GM18508 (cell line): ENCODE measurements at regions not wholly inside any gene's neighbourhood (a gene's known extent, or its start where the extent isn't known, plus 50 kb on each side); places are given as distances from the start of the nearest gene placed in this dataset.

ENCODE experiments used
- ATAC-seq: cut with Tn5 transposase; IDR thresholded peaks from one replicate; pipeline ENCODE4 v1.9.1; 2021; ENCODE audit warnings: moderate number of reproducible peaks; ENCODE audit not compliant: insufficient read depth, unreplicated experiment

DNA sequence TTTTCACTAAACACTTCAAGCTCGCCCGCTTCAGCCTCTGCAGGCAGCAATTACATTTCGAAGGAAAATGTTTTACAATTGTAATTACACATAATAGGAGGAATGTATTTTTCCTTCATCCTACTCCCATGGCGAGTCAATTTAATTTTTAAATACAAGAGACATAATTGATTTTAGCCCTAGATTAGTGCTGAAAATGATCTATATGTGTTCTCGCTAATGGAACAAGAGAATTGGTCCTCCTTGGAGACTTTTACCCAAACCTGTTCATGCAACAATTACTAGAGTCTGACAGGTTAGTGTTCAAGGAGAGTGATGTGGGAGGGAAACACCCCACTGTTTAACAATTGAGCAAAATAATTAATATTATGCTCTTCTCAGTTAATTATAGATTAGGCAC lies 509.4 kb upstream of the SETBP1 start:
- ATAC-seq, result no peak

DNA sequence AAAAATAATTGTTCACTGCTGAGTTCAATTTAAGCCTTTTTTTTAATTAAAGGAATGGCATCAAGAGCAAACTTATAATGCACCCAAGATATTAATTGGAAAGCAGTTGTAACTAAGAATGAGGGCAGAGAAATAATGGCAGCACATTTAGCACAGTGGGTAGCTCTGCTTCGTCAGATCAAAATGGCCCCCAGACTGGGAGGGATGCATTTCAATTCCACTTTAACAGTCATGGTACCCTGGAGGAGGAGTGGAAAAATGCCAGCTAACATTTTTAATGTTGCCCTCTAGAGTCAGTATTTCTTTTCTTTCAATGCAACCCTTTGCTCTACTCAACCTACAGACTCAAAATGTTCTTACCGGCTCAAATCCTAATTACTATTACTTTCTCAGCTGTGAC lies 504.8 kb upstream of the SETBP1 start:
- no peak for ATAC-seq

DNA sequence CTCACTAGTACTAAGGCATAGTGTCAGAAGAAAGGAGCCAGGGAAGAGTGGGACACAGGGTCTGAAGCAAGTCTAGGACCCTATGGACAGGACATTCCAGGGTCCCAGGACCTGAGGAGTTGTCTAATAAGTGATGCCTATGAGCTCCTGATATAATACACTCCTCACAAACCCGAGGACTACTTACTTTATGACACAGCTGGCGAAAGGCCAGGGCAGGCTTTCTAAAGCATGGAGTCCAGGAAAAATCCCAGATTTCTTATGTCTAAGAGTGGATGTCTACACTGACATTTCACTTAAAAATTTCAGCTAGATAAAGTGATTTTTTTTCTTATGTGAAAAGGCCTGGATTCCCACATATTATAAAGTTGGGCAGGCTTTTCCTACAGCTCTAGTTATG lies 502.2 kb upstream of the SETBP1 start:
- ATAC-seq, result no peak

DNA sequence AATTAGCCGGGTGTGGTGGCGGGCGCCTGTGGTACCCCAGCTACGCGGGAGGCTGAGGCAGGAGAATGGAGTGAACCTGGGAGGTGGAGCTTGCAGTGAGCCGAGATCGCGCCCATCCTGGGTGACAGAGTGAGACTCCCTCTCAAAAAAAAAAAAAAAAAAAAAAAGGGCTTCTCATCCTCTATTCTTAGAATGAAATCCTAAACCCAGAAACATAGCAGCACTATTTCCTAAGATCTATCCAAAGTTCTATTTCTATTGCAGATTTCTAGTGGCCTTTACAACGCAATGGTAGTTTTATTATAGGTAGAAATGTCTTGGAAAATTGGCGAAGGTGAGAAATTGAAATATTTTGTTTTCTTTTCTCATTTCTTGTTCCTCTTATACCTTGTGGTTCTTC lies 501.0 kb upstream of the SETBP1 start:
- ATAC-seq, result no peak

DNA sequence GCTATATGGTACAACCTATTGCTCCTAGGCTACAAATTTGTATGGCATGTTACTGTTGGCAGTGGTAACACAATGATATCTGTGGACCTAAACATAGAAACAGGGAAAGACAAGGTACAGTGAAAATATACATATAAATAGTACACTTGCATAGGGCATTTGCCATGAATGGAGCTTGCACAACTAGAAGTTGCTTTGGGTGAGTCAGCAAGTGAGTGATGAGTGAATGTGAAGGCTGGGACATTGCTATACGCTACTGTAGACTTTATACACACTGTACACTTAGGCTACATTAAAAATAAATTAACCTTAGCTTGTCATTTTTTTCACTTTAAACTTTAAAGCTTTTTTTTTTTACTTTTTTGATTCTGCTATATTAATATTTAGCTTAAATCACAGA lies 500.0 kb upstream of the SETBP1 start:
- no peak for ATAC-seq

DNA sequence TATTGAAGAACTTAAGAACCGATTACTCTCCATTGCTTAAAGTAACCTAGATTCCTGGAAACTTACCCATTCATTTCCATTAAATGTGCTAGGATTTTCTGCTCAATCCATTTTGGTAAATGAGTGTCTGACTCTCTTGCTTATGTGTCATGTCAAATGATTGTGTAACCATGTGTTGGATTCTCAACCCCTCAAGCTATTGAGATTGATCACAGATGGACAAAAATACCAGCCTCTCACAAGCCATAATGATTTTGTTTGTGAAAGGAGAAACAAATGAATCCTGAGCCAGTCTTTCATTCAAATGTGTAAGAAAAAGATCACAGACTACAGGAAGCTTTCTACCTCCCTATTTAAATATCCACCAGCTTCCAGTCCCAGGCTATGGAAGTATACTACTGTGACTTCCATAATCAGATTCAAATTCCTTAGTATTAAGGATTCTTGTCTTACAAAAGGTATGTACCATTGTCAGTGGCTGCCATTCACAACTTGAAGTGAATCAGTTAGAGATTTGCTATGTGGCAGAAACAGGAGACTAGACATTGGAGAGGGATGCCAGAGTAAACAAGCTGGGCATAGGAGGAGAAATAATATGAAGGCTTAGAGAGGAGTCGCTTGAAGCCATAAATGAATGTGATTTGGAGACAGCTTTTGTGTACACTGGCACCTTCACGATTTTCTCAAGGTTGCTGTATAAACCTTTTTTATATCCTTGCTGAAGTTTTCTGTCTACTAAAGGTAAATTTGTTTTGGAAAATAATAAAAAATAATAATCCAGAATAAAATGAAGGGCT lies 498.5 kb upstream of the SETBP1 start:
- ATAC-seq, result no peak

DNA sequence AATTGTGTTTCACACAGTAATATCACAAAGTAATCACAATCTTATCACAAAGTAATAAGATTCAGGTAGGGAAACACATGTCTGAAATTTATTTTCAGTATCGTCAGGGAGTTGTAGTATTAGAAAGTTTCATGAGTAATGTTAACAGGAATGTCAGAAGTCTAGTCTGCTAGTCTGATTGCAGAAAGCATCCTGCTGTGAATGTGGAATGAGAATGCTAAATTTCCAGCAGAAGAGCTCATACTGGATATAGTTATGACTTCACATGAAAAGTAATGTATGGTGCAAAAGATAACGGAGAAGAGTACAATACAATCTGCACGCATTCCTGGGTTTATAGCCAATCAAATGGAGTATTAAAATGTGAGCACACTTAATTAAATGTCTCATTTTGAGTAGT lies 494.7 kb upstream of the SETBP1 start:
- ATAC-seq, result no peak

DNA sequence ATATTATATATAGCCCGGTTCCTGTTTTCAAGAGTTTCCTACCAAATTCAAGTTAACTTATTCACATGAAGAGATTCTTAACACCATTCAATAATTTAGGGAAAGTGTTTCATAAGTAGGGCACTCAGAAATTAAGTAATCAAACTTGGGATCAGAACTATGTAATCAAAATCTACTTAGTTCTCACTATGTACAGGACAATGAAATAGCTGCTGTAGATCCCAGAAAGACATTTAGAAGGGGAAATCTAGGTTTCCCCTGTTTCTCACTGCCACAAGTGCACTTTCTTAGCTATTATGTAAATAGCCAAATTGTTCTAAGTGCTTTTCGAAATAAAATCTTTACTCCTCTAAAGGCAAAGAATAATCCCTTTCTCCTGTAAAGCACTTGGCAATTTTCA lies 493.6 kb upstream of the SETBP1 start:
- ATAC-seq, result no peak

DNA sequence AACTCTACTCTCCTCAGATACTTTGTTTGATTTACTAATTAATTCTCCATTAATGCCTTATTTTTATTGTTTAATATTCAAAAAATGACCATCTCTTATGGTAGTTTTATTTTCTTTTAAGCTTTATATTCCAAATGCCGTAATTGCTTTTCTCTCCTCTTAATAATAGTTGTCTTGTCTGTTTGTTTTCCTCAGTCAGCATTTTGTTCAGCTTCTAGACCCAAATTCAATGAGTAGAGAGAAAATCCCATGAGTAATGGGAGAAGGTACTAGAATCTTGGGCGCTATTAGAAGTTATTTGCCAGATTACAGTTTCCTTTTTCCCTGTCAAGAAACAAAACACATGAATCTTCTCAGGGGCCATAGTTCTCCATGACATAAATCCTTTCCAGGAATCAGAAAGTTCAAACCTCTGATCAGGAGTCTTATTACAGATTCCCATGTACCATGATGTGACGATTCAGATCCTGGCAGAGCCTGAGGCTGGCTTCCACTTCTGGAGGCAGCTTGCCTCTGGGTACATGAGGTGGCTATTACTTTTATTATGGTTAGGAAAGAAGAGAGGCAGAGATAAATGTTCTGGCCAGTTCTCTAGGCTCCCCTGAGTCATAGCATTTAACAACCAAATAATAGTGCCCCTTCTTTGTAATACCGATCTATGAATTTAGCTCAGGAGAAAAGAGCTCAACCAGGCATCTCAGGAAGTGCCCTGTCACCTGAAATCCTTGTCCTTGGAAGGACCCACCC lies 485.1 kb upstream of the SETBP1 start:
- no peak for ATAC-seq

DNA sequence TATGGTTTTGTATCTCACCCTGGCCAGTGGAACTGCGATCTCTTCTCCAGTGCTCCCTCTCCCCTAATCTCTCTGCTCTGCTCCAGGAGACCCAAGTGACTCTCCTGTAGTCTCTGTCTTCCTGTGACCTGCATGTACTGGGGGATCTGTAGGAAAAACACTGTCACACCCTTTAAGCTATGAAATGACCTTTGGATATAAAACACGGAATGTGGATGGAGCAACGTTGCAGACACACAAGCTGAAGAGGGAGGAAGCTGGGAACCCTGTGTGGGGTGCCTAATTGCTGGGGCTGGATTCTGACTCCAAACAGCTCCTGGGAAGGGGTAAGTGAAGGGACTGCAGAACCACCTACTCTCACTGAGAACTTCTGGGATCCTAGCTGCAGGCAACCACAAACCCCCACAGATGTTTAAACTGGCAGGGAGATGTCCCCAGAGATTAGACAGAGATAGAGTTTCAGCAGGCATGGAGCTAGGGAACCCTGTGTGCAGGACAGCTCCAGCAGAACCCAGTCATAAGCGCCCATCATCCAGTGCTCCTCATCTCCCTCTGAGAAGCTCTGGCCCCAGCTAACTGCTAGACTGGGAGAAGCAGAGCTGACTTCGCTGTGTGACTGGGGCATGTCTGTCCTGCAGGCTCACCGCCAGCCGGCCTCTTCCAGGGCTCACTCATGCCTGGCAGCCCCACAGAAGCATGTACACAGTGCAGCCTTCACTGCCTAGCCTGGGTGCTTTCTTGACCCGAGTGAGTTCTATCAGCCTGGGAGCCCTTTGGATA lies 482.7 kb upstream of the SETBP1 start:
- no peak for ATAC-seq

DNA sequence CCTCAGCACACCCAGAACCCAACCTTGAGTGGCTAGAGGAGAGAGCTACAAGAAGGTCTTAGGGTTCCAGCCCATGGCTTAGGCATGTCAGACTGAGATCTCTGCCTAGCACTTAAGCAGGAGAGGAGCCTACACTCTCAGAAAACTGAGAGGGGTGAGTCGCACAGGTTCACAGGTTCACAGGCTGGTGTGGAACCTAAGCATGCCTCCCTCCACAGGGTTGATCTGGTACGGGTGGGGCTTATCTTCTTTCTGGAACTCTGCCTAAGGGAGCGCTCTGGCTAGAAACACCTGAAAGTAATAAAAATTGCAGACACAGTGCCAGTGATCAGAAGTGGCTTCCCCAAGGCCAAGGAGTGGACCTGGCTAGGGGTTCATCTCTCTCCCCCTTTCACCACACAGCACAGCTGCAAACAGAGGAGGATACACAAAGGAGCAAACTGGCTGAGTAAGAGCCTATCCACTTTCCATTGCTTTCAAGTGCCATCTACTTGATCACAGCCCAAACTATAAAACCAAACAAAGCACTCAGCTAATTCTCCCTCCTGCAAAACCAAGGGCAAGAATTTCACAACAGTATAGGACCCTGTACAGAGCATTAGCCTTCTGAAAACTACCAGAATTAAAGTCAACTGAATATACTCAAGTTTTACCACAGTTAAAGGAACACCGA lies 481.9 kb upstream of the SETBP1 start:
- ATAC-seq, result no peak

DNA sequence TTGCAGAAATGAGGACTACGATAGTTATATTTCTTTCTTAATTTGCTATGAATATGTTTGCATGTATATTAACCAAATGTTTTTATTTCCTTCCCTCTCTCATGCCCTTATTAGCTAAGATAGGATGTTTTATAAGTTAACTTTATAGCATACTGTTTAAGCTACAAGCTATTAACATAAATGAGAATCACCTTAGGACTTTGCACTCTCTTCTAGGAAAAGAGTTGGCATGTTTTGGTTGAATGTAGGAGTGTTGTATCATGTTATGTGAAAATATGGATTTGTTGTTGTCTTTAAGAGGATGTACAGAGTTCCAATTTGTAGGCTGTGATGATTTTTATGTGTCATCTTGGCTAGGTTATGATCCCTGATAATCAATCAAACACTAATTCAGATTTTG lies 467.4 kb upstream of the SETBP1 start:
- ATAC-seq, result no peak

DNA sequence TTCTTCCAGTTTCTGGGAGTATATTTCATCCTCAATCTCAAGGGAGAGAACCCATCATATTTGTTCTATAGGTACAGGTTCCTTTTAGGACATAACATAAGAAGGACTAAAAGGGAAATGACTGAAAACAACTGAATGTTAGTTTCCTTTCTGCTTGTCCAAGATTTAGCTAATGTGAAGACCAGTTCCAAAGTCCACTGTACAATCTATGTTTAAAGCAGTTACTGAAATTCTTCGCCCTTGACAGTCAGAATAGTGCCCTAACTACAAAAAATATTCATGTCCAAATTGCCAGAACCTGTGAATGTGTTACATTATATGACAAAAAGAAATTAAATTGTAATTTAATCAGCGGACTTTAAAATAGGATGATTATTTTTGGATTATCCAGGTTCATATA lies 466.3 kb upstream of the SETBP1 start:
- ATAC-seq, result no peak

DNA sequence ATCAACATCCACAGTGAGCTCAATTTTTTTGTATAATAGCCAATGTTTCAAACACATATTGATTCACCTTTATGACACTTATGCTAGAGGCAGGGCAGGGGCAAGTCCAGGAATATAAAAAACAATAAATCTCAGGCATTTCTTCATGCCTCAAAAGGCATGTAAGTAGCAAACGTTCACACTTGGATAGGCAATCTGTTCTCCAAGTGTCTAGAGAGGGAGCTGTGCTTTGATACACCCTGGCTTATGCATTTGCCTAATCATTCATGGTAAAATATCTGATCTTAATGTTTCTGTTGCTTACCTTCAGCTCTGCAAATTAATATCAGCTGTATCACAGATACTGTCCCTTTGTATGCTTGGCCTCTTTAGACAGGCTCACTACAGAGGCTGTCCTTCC lies 464.5 kb upstream of the SETBP1 start:
- ATAC-seq, result no peak

DNA sequence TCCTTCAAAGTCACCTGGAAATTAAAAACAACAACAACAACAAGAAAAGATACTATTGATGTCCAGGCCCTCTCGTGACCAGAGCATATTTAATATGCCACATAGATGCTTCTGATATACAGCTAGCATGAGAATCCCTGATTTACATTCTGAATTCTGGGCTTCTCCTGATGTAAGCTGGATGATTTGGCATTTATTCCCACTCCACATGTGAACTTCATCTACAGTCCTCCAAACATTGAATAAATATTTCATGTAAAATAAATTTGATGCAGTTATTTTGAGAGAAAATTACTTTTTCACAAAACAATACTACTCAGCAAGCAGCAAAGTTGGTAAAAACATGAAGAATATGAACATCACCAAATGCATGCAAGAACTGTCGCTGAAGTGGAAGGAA lies 453.2 kb upstream of the SETBP1 start:
- ATAC-seq, result no peak

DNA sequence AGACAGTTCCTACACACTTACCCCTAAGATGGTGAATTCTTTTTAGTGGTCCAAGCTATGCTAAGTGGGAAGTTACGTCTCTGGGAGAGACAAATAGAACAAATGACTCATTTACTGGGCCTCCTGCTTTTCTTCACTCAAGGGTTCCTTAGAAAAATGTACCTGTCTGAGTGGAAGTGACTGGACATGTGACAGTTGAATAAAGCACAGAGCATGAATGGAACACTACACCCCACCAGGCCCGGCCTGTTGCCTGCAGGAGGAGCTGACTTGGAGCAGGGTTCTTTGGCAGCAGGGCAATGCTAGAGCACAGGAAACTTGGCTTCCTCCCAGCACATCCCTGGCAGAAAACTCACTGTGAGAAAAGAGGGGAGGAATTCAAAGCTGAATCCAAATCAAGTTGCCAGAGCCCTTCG lies 451.0 kb upstream of the SETBP1 start:
- ATAC-seq, result no peak

DNA sequence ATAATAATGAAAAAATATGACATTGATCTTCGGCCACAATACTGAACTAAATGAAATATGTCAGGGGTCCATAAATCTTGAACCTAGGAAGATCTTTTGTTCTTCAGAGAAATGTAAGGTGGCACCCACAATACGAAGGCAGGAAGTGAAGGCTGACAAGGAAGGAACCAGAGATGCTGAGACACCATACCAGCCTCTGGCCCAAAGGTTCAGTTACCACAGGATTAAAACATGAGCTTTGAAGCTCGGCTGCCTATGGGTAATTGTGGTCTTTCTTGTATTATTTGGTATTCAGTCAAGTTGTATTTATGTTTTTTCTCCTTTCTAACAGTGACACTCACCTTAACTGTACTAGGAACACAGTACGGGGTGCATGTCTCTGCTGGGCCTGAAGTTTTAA lies 448.8 kb upstream of the SETBP1 start:
- no peak for ATAC-seq

DNA sequence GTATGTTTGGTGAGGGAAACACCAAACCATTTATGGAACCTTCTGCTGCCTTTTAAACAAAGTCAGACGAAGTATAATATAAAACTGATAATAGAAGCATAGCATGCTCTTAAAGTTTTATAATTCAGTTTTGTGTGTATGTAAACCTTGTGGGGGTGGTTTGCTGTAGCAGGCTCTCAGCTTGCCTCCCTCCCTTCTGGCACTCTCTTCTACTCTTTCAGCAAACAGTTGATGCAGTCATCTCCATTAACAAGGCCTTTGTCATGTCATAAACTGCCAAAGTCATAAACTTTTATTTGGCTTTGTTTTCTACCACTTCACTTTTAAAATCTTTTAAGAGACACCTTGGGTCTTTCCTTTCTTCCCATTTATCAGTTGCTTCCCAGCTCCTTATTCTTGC lies 448.2 kb upstream of the SETBP1 start:
- no peak for ATAC-seq

DNA sequence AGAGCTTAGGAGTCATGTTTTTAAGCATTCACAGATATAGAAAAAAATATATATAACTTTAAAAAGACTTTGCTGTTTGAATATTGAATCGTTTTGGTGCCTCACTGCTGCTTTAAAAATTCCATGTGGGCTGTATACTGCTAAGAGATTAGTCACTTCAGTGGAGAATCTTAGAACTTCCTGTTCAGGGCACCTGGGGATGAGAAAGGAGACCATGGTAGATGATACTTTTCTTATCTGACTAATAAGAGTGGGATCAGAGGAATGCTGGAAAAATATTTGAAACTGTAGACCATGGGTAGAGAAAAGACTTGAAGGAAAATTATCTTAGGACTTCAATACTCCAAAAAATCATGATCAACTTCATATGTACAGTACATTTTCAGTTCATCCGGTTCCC lies 442.2 kb upstream of the SETBP1 start:
- no peak for ATAC-seq

DNA sequence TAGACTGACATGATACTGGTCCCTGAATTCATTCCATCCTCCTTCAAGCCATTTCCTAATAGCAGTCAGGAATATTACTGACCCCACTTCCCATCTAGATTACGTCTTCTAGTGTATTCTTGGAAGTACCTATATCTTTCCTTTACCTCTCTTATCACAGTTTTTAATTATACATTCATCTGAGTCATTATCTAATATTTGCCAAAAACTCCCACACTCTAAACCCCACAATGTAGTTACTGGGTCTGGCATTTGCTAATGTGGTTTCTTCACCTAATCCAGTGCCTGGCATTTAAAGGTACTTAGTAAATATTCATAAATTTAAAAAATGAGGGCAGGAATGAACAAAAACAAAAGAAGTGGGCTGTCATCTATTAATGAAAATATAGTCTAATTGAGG lies 441.8 kb upstream of the SETBP1 start:
- ATAC-seq, result no peak

DNA sequence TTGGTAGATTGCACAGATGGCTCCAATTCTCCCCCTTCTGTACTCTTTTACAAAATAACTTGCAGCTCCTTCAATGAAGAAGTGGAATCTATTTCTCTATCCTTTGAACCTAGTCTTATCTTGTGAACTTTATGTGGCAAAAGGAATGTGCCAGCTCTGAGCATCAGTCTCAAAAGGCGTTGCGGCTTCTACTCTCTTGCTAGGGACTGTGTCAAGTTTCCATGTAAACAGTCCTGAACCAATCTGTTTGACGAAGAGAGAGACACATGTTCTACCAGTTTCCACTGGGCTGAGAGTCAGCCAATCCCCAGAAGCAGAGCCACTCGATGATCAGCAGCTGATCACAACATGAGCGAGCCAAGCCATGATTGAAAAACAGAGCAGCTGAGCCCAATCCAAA lies 439.7 kb upstream of the SETBP1 start:
- ATAC-seq, result no peak
